Smooth muscle cell (in vitro differentiated cells): ENCODE measurements at regions not wholly inside any gene's neighbourhood (a gene's known extent, or its start where the extent isn't known, plus 50 kb on each side); places are given as distances from the start of the nearest gene placed in this dataset.

ENCODE experiments used
- DNase-seq: peaks from one replicate; lab custom pipeline; 2025; ENCODE audit not compliant: unreplicated experiment; lab: John Stamatoyannopoulos, UW
- H2AFZ ChIP-seq: fragments of 200-600 bp; sonication (generic); 2 replicates; pipeline ENCODE4 v1.6.0; 2016; ENCODE audit warnings: antibody characterized with exemption, low read depth, mild to moderate bottlenecking
- H3F3A ChIP-seq: fragments of 200-600 bp; sonication (generic); 2 replicates; pipeline ENCODE4 v1.6.0; 2017; ENCODE audit warnings: antibody characterized with exemption, low read depth
- H3K27ac ChIP-seq: fragments of 200-600 bp; sonication (generic); 2 replicates; pipeline ENCODE4 v1.5.1; 2016; ENCODE audit warnings: low read depth, mild to moderate bottlenecking
- H3K27me3 ChIP-seq: fragments of 200-600 bp; sonication (generic); 2 replicates; pipeline ENCODE4 v1.6.1; 2016; ENCODE audit warnings: low read depth, mild to moderate bottlenecking
- H3K36me3 ChIP-seq: fragments of 200-600 bp; sonication (generic); 2 replicates; pipeline ENCODE4 v1.5.1; 2016; ENCODE audit warnings: low read depth
- H3K4me1 ChIP-seq: fragments of 200-600 bp; sonication (generic); 2 replicates; pipeline ENCODE4 v1.5.1; 2016; ENCODE audit warnings: low read depth
- H3K4me2 ChIP-seq: fragments of 200-600 bp; sonication (generic); 2 replicates; pipeline ENCODE4 v1.6.0; 2016; ENCODE audit warnings: mild to moderate bottlenecking
- H3K4me3 ChIP-seq: fragments of 200-600 bp; sonication (generic); 2 replicates; pipeline ENCODE4 v1.5.1; 2016; ENCODE audit warnings: mild to moderate bottlenecking
- H3K79me2 ChIP-seq: fragments of 200-600 bp; sonication (generic); 2 replicates; pipeline ENCODE4 v1.6.0; 2016; ENCODE audit warnings: low read depth, mild to moderate bottlenecking
- H3K9ac ChIP-seq: fragments of 200-600 bp; sonication (generic); 2 replicates; pipeline ENCODE4 v1.6.0; 2016; ENCODE audit warnings: low read depth
- H3K9me3 ChIP-seq: fragments of 200-600 bp; sonication (generic); replicated peaks from 2 replicates; pipeline ENCODE4 v1.5.1; 2016; ENCODE audit warnings: low read depth
- H4K20me1 ChIP-seq: fragments of 200-600 bp; sonication (generic); 2 replicates; pipeline ENCODE4 v1.6.0; 2016; ENCODE audit warnings: low read depth
- WGBS: methylation state at CpG from one replicate; pipeline ENCODE4 v1.1.7; 2016; ENCODE audit warnings: low lambda C conversion rate; 5-methylcytosine and 5-hydroxymethylcytosine counted together
- TF ChIP-seq, protein P1 (sequence below): fragments of 200-600 bp; sonication (generic); IDR thresholded peaks from 2 replicates; pipeline ENCODE4 v1.5.1; 2017; ENCODE audit warnings: borderline replicate concordance, mild to moderate bottlenecking, antibody characterized with exemption; ENCODE audit not compliant: insufficient read depth, poor library complexity, severe bottlenecking

GRCh38 chr2:238710032-238710735 is 137.7 kb upstream of the TWIST2 start:
- 53% methylated on average over 1 of the region's 1 CpG for whole genome bisulfite sequencing
- no peak overlapping the region for H3K4me3 ChIP-seq
- H3K9me3 ChIP-seq = no peaks in the 10 kb centered on the region
- no peak overlapping the region for H3K4me2 ChIP-seq
- TF ChIP-seq, protein P1, sequence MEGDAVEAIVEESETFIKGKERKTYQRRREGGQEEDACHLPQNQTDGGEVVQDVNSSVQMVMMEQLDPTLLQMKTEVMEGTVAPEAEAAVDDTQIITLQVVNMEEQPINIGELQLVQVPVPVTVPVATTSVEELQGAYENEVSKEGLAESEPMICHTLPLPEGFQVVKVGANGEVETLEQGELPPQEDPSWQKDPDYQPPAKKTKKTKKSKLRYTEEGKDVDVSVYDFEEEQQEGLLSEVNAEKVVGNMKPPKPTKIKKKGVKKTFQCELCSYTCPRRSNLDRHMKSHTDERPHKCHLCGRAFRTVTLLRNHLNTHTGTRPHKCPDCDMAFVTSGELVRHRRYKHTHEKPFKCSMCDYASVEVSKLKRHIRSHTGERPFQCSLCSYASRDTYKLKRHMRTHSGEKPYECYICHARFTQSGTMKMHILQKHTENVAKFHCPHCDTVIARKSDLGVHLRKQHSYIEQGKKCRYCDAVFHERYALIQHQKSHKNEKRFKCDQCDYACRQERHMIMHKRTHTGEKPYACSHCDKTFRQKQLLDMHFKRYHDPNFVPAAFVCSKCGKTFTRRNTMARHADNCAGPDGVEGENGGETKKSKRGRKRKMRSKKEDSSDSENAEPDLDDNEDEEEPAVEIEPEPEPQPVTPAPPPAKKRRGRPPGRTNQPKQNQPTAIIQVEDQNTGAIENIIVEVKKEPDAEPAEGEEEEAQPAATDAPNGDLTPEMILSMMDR = no peak
- no peaks in the 10 kb centered on the region for H4K20me1 ChIP-seq
- no peak overlapping the region for H3K27ac ChIP-seq
- peaks cover 47% of the 10 kb centered on the region for H3K27me3 ChIP-seq
- DNase-seq = no peak
- no peaks in the 10 kb centered on the region for H3K79me2 ChIP-seq
- H2AFZ ChIP-seq = no peak overlapping the region
- H3K36me3 ChIP-seq = no peaks in the 10 kb centered on the region
- H3F3A ChIP-seq = no peaks in the 10 kb centered on the region
- H3K9ac ChIP-seq = no peak overlapping the region
- no peaks in the 10 kb centered on the region for H3K4me1 ChIP-seq

DNA sequence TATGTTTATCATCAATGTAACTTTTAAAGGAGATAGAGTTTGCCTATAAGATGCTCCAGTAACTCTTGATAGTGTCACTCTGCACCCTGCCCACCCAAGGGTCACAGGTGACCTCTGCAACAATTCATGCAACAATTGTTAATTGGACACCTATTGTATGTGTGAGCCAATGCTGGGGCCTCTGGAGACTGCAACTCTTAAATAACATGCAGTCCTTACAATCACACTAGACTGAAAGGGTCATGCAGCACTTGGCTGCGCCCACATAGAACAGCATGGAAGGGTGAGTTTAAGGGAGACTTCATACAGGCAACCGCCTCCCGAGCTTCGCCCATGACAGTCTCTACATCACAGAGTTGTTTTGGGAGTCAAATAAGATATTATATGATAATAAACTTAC is 137.1 kb upstream of the TWIST2 start:
- TF ChIP-seq, protein P1 = no peak
- Histone ChIP-seq H3K9ac (no peak overlapping the region), H4K20me1 (no peaks in the 10 kb centered on the region), H3K4me1 (no peaks in the 10 kb centered on the region), H3K4me2 (no peak overlapping the region), H3K36me3 (no peaks in the 10 kb centered on the region), H3K27ac (no peak overlapping the region), H2AFZ (no peak overlapping the region), H3K79me2 (no peaks in the 10 kb centered on the region), H3K27me3 (peaks cover 50% of the 10 kb centered on the region), H3K4me3 (no peak overlapping the region), H3F3A (no peaks in the 10 kb centered on the region), H3K9me3 (no peaks in the 10 kb centered on the region)
- DNase-seq = no peak
- 96% methylated on average over 4 of the region's 4 CpGs for WGBS

GRCh38 chr2:238711346-238711745 is 136.5 kb upstream of the TWIST2 start:
- no peak overlapping the region for H3K4me3 ChIP-seq

More at GRCh38 chr2:238711346-238711745, 136.5 kb upstream of the TWIST2 start:
- no peak for DNase-seq
- H3K36me3 ChIP-seq = no peaks in the 10 kb centered on the region
- no peaks in the 10 kb centered on the region for H3K9me3 ChIP-seq
- H3K9ac ChIP-seq = no peak overlapping the region
- no peak overlapping the region for H3K4me2 ChIP-seq
- H4K20me1 ChIP-seq = no peaks in the 10 kb centered on the region
- no peaks in the 10 kb centered on the region for H3K4me1 ChIP-seq
- H3F3A ChIP-seq = no peaks in the 10 kb centered on the region
- H3K27ac ChIP-seq = no peak overlapping the region
- no peaks in the 10 kb centered on the region for H3K79me2 ChIP-seq
- TF ChIP-seq, protein P1 = no peak
- H2AFZ ChIP-seq = no peak overlapping the region
- H3K27me3 ChIP-seq = peaks cover 48% of the 10 kb centered on the region
- WGBS = 81% methylated on average over 5 of the region's 5 CpGs
